ENCODE measurements at regions not wholly inside any gene's neighbourhood (a gene's known extent, or its start where the extent isn't known, plus 50 kb on each side); places are given as distances from the start of the nearest gene placed in this dataset.

- H3K9me3 ChIP-seq (ENCODE audit: control insufficient read depth in 4 of 4, insufficient read depth in 3 of 4, low read length in 3 of 4), result peaks cover 0 to 4% (median 0%) of the 10 kb centered on the region in 4 donors
- WGBS, 2 donors, result 45 to 50% methylated on average over 8 of the region's 8 CpGs
- no peak for DNase-seq
- H3K27me3 ChIP-seq (ENCODE audit: control insufficient read depth in 3 of 3, insufficient read depth in 3 of 3, low read length in 2 of 3), result peaks cover 4 to 8% (median 5%) of the 10 kb centered on the region in 3 donors
- H3K36me3 ChIP-seq (ENCODE audit: control insufficient read depth in 4 of 4, insufficient read depth in 4 of 4, low read length in 4 of 4), result no peaks in the 10 kb centered on the region
- H3K4me3 ChIP-seq, result no peak overlapping the region
- no peak overlapping the region for H3K9ac ChIP-seq (ENCODE audit: insufficient read depth in 1 of 2, low read length in 2 of 2)
- H3K27ac ChIP-seq (ENCODE audit: low read depth in 1 of 2, low read length in 1 of 2), result no peak overlapping the region
- peaks cover 0 to 6% (median 0%) of the 10 kb centered on the region in 5 donors for H3K4me1 ChIP-seq (ENCODE audit: control insufficient read depth in 5 of 5, insufficient read depth in 5 of 5, low read length in 5 of 5)
- no peak for ATAC-seq (ENCODE audit: insufficient read depth, low FRiP score)
- TF ChIP-seq, protein P1, sequence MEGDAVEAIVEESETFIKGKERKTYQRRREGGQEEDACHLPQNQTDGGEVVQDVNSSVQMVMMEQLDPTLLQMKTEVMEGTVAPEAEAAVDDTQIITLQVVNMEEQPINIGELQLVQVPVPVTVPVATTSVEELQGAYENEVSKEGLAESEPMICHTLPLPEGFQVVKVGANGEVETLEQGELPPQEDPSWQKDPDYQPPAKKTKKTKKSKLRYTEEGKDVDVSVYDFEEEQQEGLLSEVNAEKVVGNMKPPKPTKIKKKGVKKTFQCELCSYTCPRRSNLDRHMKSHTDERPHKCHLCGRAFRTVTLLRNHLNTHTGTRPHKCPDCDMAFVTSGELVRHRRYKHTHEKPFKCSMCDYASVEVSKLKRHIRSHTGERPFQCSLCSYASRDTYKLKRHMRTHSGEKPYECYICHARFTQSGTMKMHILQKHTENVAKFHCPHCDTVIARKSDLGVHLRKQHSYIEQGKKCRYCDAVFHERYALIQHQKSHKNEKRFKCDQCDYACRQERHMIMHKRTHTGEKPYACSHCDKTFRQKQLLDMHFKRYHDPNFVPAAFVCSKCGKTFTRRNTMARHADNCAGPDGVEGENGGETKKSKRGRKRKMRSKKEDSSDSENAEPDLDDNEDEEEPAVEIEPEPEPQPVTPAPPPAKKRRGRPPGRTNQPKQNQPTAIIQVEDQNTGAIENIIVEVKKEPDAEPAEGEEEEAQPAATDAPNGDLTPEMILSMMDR (IDR thresholded peaks at IDR 0.05; ENCODE audit: control extremely low read depth, extremely low read depth), result no peak
Observed at GRCh38 chr17:74118504-74118903, 85.0 kb upstream of the RPL38 start.

- Histone ChIP-seq H3K9ac (ENCODE audit: insufficient read depth in 1 of 2, low read length in 2 of 2) (no peak overlapping the region), H3K27me3 (ENCODE audit: control insufficient read depth in 3 of 3, insufficient read depth in 3 of 3, low read length in 2 of 3) (peaks cover 4 to 5% (median 4%) of the 10 kb centered on the region in 3 donors), H3K4me3 (no peak overlapping the region), H3K9me3 (ENCODE audit: control insufficient read depth in 4 of 4, insufficient read depth in 3 of 4, low read length in 3 of 4) (peaks cover 0 to 4% (median 0%) of the 10 kb centered on the region in 4 donors), H3K27ac (ENCODE audit: low read depth in 1 of 2, low read length in 1 of 2) (no peak overlapping the region), H3K36me3 (ENCODE audit: control insufficient read depth in 4 of 4, insufficient read depth in 4 of 4, low read length in 4 of 4) (no peaks in the 10 kb centered on the region), H3K4me1 (ENCODE audit: control insufficient read depth in 5 of 5, insufficient read depth in 5 of 5, low read length in 5 of 5) (peaks cover 0 to 6% (median 0%) of the 10 kb centered on the region in 5 donors)
- ATAC-seq (ENCODE audit: insufficient read depth, low FRiP score) (no peak), DNase-seq (no peak)
- TF ChIP-seq, protein P1 (IDR thresholded peaks at IDR 0.05; ENCODE audit: control extremely low read depth, extremely low read depth), result no peak
- 87 to 89% methylated on average over 16 of the region's 16 CpGs for WGBS, 2 donors
Observed at GRCh38 chr17:74119049-74119580, 84.4 kb upstream of the RPL38 start.

DNA sequence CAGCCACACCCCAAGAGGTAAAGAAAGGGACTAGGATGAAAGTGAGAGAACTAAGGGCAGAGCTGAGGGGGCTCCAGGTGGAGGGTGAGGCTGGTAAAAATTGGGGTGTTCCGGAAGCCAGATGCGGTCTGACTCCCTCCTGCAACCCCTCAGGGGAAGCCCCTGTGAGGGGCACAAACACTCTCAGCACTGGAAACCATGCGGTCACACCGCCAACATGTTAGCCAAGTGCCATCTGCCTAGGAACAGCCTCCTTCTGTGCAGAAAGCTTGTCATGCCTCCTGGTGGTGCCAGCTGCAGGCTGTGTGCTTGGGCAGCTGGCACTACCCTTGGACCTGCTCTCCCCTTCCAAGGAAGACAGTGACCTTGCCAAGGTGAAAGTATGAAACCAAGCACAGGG, 83.5 kb upstream of the RPL38 start:
- no peak for DNase-seq

More for the DNA sequence above, 83.5 kb upstream of the RPL38 start:
- Histone ChIP-seq H3K36me3 (ENCODE audit: control insufficient read depth in 4 of 4, insufficient read depth in 4 of 4, low read length in 4 of 4) (no peaks in the 10 kb centered on the region), H3K27ac (ENCODE audit: low read depth in 1 of 2, low read length in 1 of 2) (no peak overlapping the region), H3K27me3 (ENCODE audit: control insufficient read depth in 3 of 3, insufficient read depth in 3 of 3, low read length in 2 of 3) (peaks cover 0 to 2% (median 0%) of the 10 kb centered on the region in 3 donors), H3K9me3 (ENCODE audit: control insufficient read depth in 4 of 4, insufficient read depth in 3 of 4, low read length in 3 of 4) (peaks cover 0 to 4% (median 0%) of the 10 kb centered on the region in 4 donors), H3K4me3 (no peak overlapping the region), H3K4me1 (ENCODE audit: control insufficient read depth in 5 of 5, insufficient read depth in 5 of 5, low read length in 5 of 5) (peaks cover 0 to 6% (median 0%) of the 10 kb centered on the region in 5 donors), H3K9ac (ENCODE audit: insufficient read depth in 1 of 2, low read length in 2 of 2) (no peak overlapping the region)
- TF ChIP-seq, protein P1 (IDR thresholded peaks at IDR 0.05; ENCODE audit: control extremely low read depth, extremely low read depth), result no peak
- 87 to 89% methylated on average over 4 of the region's 4 CpGs for WGBS, 2 donors
- ATAC-seq (ENCODE audit: insufficient read depth, low FRiP score), result no peak

Data from lung (tissue), 11 donors.